ENCODE measurements at regions not wholly inside any gene's neighbourhood (a gene's known extent, or its start where the extent isn't known, plus 50 kb on each side); places are given as distances from the start of the nearest gene placed in this dataset.
A peak's percentile ranks its signal among the peaks of the same experiment; 100 is the strongest.

DNA sequence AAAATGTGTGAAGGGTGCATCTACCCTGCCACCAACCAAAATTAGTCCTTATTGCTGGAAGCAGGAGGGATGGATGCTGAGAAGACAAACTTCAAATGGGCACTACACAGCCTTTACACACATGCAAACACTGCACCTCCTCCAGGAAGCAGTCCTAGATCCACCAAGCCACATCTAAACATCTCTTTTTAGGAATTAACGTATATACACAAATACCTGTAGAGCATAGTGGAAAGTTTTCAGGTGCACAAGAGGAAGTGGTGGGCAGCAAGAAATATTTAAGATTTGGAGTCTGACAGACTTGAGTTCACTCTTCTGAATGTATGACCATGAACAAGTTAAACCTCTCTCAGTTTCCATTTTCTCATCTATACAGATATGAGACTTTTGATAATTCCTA, 456.6 kb upstream of the PROK2 start:
- H3K79me2 ChIP-seq (ENCODE audit: low read length): no peaks in the 10 kb centered on the region
- no peaks in the 10 kb centered on the region for H3K9me3 ChIP-seq (ENCODE audit: low read length)
- no peak overlapping the region for H3K27ac ChIP-seq (ENCODE audit: low read length)
- DNase-seq: no peak
- no peak overlapping the region for H3K9ac ChIP-seq (ENCODE audit: low read length)
- peaks cover 8% of the 10 kb centered on the region for H3K4me1 ChIP-seq (ENCODE audit: low read length)
- H4K20me1 ChIP-seq (ENCODE audit: insufficient read depth, low read depth, low read length): no peaks in the 10 kb centered on the region
- no peak overlapping the region for H3K4me3 ChIP-seq (ENCODE audit: low read length)
- no peaks in the 10 kb centered on the region for H3K9me2 ChIP-seq (replicated peaks; ENCODE audit: insufficient read depth, low read length)
- H2AFZ ChIP-seq (ENCODE audit: low read length): no peak overlapping the region
- H3K4me2 ChIP-seq (ENCODE audit: low read depth, low read length, poor library complexity, severe bottlenecking): no peak overlapping the region
- H3K36me3 ChIP-seq (ENCODE audit: insufficient read depth, low read length): no peaks in the 10 kb centered on the region
- H3K27me3 ChIP-seq (ENCODE audit: low read length): no peaks in the 10 kb centered on the region

DNA sequence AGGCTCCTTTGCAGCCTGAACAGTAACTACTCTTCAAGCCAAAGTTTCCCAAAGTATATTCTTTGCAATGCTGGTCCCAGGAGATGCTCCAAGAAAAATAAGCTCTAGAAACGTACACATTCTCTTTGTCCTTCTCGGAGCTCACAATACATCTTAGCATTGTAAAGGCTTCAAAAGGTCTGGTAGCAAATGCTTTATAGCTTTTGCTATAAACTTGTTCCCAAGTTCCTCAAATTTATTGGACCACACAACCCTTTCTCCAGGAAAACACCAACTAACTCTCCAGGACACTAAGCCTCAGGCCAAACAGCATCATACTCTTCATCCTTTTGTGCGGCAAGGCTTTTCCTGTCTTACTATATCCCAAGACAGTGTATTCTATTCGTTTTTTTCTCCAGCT, 455.6 kb upstream of the PROK2 start:
- H3K9me2 ChIP-seq (replicated peaks; ENCODE audit: insufficient read depth, low read length): no peaks in the 10 kb centered on the region
- H3K4me1 ChIP-seq (ENCODE audit: low read length): peaks cover 6% of the 10 kb centered on the region
- no peak overlapping the region for H2AFZ ChIP-seq (ENCODE audit: low read length)
- no peak for DNase-seq
- H3K36me3 ChIP-seq (ENCODE audit: insufficient read depth, low read length): no peaks in the 10 kb centered on the region
- H3K9me3 ChIP-seq (ENCODE audit: low read length): no peaks in the 10 kb centered on the region
- H3K79me2 ChIP-seq (ENCODE audit: low read length): no peaks in the 10 kb centered on the region
- H4K20me1 ChIP-seq (ENCODE audit: insufficient read depth, low read depth, low read length): no peaks in the 10 kb centered on the region
- H3K27ac ChIP-seq (ENCODE audit: low read length): no peak overlapping the region
- no peaks in the 10 kb centered on the region for H3K27me3 ChIP-seq (ENCODE audit: low read length)
- H3K4me2 ChIP-seq (ENCODE audit: low read depth, low read length, poor library complexity, severe bottlenecking): no peak overlapping the region
- no peak overlapping the region for H3K9ac ChIP-seq (ENCODE audit: low read length)
- H3K4me3 ChIP-seq (ENCODE audit: low read length): no peak overlapping the region

DNA sequence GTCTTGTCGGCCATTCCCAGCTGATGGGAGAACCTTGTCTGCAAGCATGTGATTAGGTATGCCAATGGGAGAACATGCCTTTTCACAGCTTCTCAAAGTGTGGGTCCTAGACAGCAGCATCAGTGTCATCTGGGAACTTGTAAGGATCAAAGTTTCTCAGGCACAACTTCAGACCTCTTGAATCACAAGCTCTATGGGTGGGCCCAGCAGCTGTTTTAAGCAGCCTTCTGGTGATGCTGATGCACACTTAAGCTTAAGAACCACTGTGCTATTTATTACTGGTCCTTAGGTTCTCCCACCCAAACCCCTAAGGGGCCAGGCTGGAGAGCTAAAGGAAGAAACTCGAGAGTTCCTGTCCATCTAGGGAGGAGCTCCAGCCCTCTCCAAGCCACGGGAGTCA, 453.9 kb upstream of the PROK2 start:
- no peaks in the 10 kb centered on the region for H3K9me3 ChIP-seq (ENCODE audit: low read length)
- no peaks in the 10 kb centered on the region for H4K20me1 ChIP-seq (ENCODE audit: insufficient read depth, low read depth, low read length)
- H3K9me2 ChIP-seq (replicated peaks; ENCODE audit: insufficient read depth, low read length): no peaks in the 10 kb centered on the region
- H3K4me2 ChIP-seq (ENCODE audit: low read depth, low read length, poor library complexity, severe bottlenecking): no peak overlapping the region
- no peak for DNase-seq
- H3K27me3 ChIP-seq (ENCODE audit: low read length): no peaks in the 10 kb centered on the region
- no peak overlapping the region for H2AFZ ChIP-seq (ENCODE audit: low read length)
- H3K4me1 ChIP-seq (ENCODE audit: low read length): no peaks in the 10 kb centered on the region
- H3K27ac ChIP-seq (ENCODE audit: low read length): no peak overlapping the region
- no peaks in the 10 kb centered on the region for H3K79me2 ChIP-seq (ENCODE audit: low read length)
- H3K9ac ChIP-seq (ENCODE audit: low read length): no peak overlapping the region
- no peaks in the 10 kb centered on the region for H3K36me3 ChIP-seq (ENCODE audit: insufficient read depth, low read length)
- H3K4me3 ChIP-seq (ENCODE audit: low read length): no peak overlapping the region

- no peak overlapping the region for H3K4me2 ChIP-seq (ENCODE audit: low read depth, low read length, poor library complexity, severe bottlenecking)
- H3K9ac ChIP-seq (ENCODE audit: low read length): no peak overlapping the region
- no peaks in the 10 kb centered on the region for H3K4me1 ChIP-seq (ENCODE audit: low read length)
- DNase-seq: no peak
- H3K79me2 ChIP-seq (ENCODE audit: low read length): no peaks in the 10 kb centered on the region
- no peak overlapping the region for H3K27ac ChIP-seq (ENCODE audit: low read length)
- H3K36me3 ChIP-seq (ENCODE audit: insufficient read depth, low read length): no peaks in the 10 kb centered on the region
- no peaks in the 10 kb centered on the region for H4K20me1 ChIP-seq (ENCODE audit: insufficient read depth, low read depth, low read length)
- no peaks in the 10 kb centered on the region for H3K9me2 ChIP-seq (replicated peaks; ENCODE audit: insufficient read depth, low read length)
- H3K4me3 ChIP-seq (ENCODE audit: low read length): no peak overlapping the region
- H3K27me3 ChIP-seq (ENCODE audit: low read length): no peaks in the 10 kb centered on the region
- no peak overlapping the region for H2AFZ ChIP-seq (ENCODE audit: low read length)
- no peaks in the 10 kb centered on the region for H3K9me3 ChIP-seq (ENCODE audit: low read length)
These were observed 453.2 kb upstream of the PROK2 start for GRCh38 chr3:72238010-72238691.

DNA sequence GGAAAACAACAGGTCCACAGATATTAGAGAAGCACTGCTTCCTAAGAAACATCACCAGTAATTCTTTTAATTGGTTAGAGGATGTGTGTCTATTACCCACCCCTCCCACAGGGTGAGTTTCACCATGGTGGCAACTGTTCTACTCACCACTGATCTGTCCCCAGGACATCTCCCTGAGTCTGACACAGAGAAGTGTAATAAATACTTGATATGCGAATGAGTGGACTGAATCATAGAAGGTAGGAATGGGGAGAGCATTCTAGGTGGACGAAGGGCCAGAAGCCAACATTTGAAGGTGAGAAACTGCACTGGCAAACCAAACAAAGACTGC, 452.7 kb upstream of the PROK2 start:
- Histone ChIP-seq H2AFZ (ENCODE audit: low read length) (no peak overlapping the region), H3K36me3 (ENCODE audit: insufficient read depth, low read length) (no peaks in the 10 kb centered on the region), H3K27ac (ENCODE audit: low read length) (no peak overlapping the region), H3K9me3 (ENCODE audit: low read length) (no peaks in the 10 kb centered on the region), H3K9me2 (replicated peaks; ENCODE audit: insufficient read depth, low read length) (no peaks in the 10 kb centered on the region), H3K4me2 (ENCODE audit: low read depth, low read length, poor library complexity, severe bottlenecking) (no peak overlapping the region), H3K79me2 (ENCODE audit: low read length) (no peaks in the 10 kb centered on the region), H3K4me3 (ENCODE audit: low read length) (no peak overlapping the region), H3K27me3 (ENCODE audit: low read length) (no peaks in the 10 kb centered on the region), H4K20me1 (ENCODE audit: insufficient read depth, low read depth, low read length) (no peaks in the 10 kb centered on the region), H3K9ac (ENCODE audit: low read length) (no peak overlapping the region), H3K4me1 (ENCODE audit: low read length) (peaks cover 4% of the 10 kb centered on the region)
- no peak for DNase-seq

DNA sequence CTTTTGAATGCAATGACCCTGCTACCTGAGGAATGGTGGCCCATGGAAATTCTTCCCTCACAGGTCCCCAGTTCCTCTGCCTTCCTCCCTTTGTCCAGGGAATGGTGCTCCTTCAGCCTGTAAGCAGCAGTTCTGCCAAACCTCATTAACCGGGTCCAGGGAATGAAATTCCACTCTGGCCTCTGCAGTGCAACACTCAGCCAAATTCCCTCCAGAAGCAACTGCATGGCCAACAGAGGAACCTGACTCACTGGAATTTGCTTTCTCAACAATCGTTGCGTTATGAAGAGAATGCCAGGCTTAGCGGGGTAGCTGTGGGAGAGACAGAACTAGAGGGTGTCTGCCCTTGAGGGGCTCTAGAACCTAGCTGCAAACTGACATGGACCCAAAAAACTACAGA, 449.4 kb upstream of the PROK2 start:
- H4K20me1 ChIP-seq (ENCODE audit: insufficient read depth, low read depth, low read length): no peaks in the 10 kb centered on the region
- H3K9me3 ChIP-seq (ENCODE audit: low read length): no peaks in the 10 kb centered on the region
- H2AFZ ChIP-seq (ENCODE audit: low read length): no peak overlapping the region
- no peak overlapping the region for H3K9ac ChIP-seq (ENCODE audit: low read length)
- H3K4me2 ChIP-seq (ENCODE audit: low read depth, low read length, poor library complexity, severe bottlenecking): no peak overlapping the region
- no peak for DNase-seq
- no peaks in the 10 kb centered on the region for H3K27me3 ChIP-seq (ENCODE audit: low read length)
- no peaks in the 10 kb centered on the region for H3K36me3 ChIP-seq (ENCODE audit: insufficient read depth, low read length)
- no peak overlapping the region for H3K27ac ChIP-seq (ENCODE audit: low read length)
- no peak overlapping the region for H3K4me3 ChIP-seq (ENCODE audit: low read length)
- no peaks in the 10 kb centered on the region for H3K79me2 ChIP-seq (ENCODE audit: low read length)
- peaks cover 10% of the 10 kb centered on the region for H3K4me1 ChIP-seq (ENCODE audit: low read length)
- no peaks in the 10 kb centered on the region for H3K9me2 ChIP-seq (replicated peaks; ENCODE audit: insufficient read depth, low read length)

DNA sequence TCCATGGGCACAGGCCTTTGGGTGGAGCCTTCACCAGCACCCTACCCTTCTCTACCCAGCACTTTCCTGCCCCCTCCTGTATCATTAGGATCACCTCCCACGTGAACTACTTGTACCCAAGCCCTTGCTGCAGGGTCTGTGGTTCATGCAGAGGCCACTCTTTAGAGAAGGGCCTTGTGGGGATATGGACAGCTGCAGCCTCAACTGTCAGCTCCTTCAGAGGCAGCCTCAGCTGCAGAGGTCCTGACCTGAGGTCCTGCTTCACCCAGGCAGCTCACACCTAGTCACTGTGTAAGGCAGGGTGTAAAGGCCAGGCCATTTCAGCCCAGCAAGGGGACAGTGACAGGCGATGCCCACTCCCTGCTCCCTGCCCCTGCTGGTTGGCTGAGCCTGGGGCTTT, 448.6 kb upstream of the PROK2 start:
- H3K27me3 ChIP-seq (ENCODE audit: low read length): no peaks in the 10 kb centered on the region
- DNase-seq: no peak
- H3K4me3 ChIP-seq (ENCODE audit: low read length): no peak overlapping the region
- no peaks in the 10 kb centered on the region for H3K79me2 ChIP-seq (ENCODE audit: low read length)
- no peaks in the 10 kb centered on the region for H4K20me1 ChIP-seq (ENCODE audit: insufficient read depth, low read depth, low read length)
- no peak overlapping the region for H3K4me2 ChIP-seq (ENCODE audit: low read depth, low read length, poor library complexity, severe bottlenecking)
- no peaks in the 10 kb centered on the region for H3K36me3 ChIP-seq (ENCODE audit: insufficient read depth, low read length)
- peaks cover 10% of the 10 kb centered on the region for H3K4me1 ChIP-seq (ENCODE audit: low read length)
- H3K9me2 ChIP-seq (replicated peaks; ENCODE audit: insufficient read depth, low read length): no peaks in the 10 kb centered on the region
- no peak overlapping the region for H3K27ac ChIP-seq (ENCODE audit: low read length)
- no peaks in the 10 kb centered on the region for H3K9me3 ChIP-seq (ENCODE audit: low read length)
- no peak overlapping the region for H3K9ac ChIP-seq (ENCODE audit: low read length)
- H2AFZ ChIP-seq (ENCODE audit: low read length): no peak overlapping the region

DNA sequence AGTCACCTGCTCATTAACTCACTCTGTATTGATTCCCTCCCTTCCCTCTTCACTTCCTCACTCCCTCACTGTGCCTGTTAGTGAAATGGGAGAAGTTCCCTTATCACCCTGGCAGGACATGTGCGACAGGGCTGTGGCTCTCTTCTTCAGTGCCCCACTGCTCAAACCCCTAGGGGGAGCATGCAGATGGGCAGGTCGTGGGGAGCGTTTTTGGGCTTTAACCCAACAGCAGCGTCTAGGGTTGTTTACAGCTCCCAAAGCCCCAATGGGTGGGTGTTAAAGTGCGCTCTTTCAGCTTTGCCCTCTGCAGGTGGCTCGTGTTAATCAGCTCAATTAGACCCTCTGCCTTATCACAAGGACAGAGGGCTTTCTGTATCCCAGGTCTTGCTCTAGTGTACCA, 447.8 kb upstream of the PROK2 start:
- DNase-seq: peak; percentile 55
- H4K20me1 ChIP-seq (ENCODE audit: insufficient read depth, low read depth, low read length): no peaks in the 10 kb centered on the region
- no peak overlapping the region for H2AFZ ChIP-seq (ENCODE audit: low read length)
- no peak overlapping the region for H3K4me2 ChIP-seq (ENCODE audit: low read depth, low read length, poor library complexity, severe bottlenecking)
- H3K79me2 ChIP-seq (ENCODE audit: low read length): no peaks in the 10 kb centered on the region
- peaks cover 10% of the 10 kb centered on the region for H3K4me1 ChIP-seq (ENCODE audit: low read length)
- H3K4me3 ChIP-seq (ENCODE audit: low read length): no peak overlapping the region
- H3K36me3 ChIP-seq (ENCODE audit: insufficient read depth, low read length): no peaks in the 10 kb centered on the region
- H3K9ac ChIP-seq (ENCODE audit: low read length): no peak overlapping the region
- no peak overlapping the region for H3K27ac ChIP-seq (ENCODE audit: low read length)
- H3K9me3 ChIP-seq (ENCODE audit: low read length): no peaks in the 10 kb centered on the region
- no peaks in the 10 kb centered on the region for H3K9me2 ChIP-seq (replicated peaks; ENCODE audit: insufficient read depth, low read length)
- no peaks in the 10 kb centered on the region for H3K27me3 ChIP-seq (ENCODE audit: low read length)

DNA sequence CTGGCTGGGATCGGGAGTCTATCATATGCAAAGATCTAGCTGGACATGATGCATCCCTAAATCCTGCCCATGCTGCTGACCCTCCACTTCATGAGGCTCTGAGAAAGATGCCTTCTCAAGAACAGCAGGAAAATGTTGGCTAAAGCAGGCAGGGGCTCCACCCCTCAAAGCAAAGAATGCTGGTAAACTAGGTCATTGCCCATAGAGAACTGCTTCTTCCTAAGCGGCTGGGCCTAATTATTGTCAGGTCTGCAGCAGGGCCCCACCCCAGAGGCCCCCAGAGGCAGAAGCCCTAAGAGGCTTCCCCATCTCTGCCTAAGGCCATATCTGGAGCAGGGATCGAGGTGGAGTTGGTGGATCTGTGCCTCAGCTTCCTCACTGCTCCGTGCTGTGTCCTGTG, 447.4 kb upstream of the PROK2 start:
- no peak overlapping the region for H3K9ac ChIP-seq (ENCODE audit: low read length)
- DNase-seq: no peak
- H3K9me2 ChIP-seq (replicated peaks; ENCODE audit: insufficient read depth, low read length): no peaks in the 10 kb centered on the region
- no peak overlapping the region for H3K4me2 ChIP-seq (ENCODE audit: low read depth, low read length, poor library complexity, severe bottlenecking)
- no peak overlapping the region for H2AFZ ChIP-seq (ENCODE audit: low read length)
- no peaks in the 10 kb centered on the region for H3K79me2 ChIP-seq (ENCODE audit: low read length)
- H3K27ac ChIP-seq (ENCODE audit: low read length): no peak overlapping the region
- no peaks in the 10 kb centered on the region for H4K20me1 ChIP-seq (ENCODE audit: insufficient read depth, low read depth, low read length)
- H3K4me3 ChIP-seq (ENCODE audit: low read length): no peak overlapping the region
- no peaks in the 10 kb centered on the region for H3K27me3 ChIP-seq (ENCODE audit: low read length)
- H3K9me3 ChIP-seq (ENCODE audit: low read length): no peaks in the 10 kb centered on the region
- H3K36me3 ChIP-seq (ENCODE audit: insufficient read depth, low read length): no peaks in the 10 kb centered on the region
- H3K4me1 ChIP-seq (ENCODE audit: low read length): peaks cover 10% of the 10 kb centered on the region
